SK-N-SH (cell line): ENCODE measurements at regions not wholly inside any gene's neighbourhood (a gene's known extent, or its start where the extent isn't known, plus 50 kb on each side); places are given as distances from the start of the nearest gene placed in this dataset.

Experiments
- CHD2 ChIP-seq: fragments of 150-350 bp; IDR thresholded peaks from 2 replicates; pipeline ENCODE4 v1.6.1; 2018; ENCODE audit warnings: low read length; ENCODE audit not compliant: partially characterized antibody
- EP300 ChIP-seq, 2 experiments: IDR thresholded peaks; 2 replicates each; pipeline versions ENCODE4 v1.4.0 to v1.6.1; 2012; ENCODE audit warnings: borderline replicate concordance in 1 of 2, low read depth in 1 of 2, low read length in 1 of 2
- EZH2phosphoT487 ChIP-seq: fragments of 200-600 bp; sonication (generic); IDR thresholded peaks from 2 replicates; pipeline ENCODE4 v1.6.1; 2017; ENCODE audit warnings: low read depth, mixed run types, mild to moderate bottlenecking, antibody characterized with exemption, moderate library complexity, borderline replicate concordance
- FOSL2 ChIP-seq: IDR thresholded peaks from 2 replicates; pipeline ENCODE4 v1.4.0; 2012; ENCODE audit warnings: low read depth, mild to moderate bottlenecking, moderate library complexity, borderline replicate concordance
- FOXM1 ChIP-seq: IDR thresholded peaks from 2 replicates; pipeline ENCODE4 v1.4.0; 2012; ENCODE audit warnings: low read depth, mild to moderate bottlenecking
- RAD21 ChIP-seq: IDR thresholded peaks from 2 replicates; pipeline ENCODE4 v1.6.1; 2012; ENCODE audit warnings: mild to moderate bottlenecking, low read length
- RFX5 ChIP-seq: IDR thresholded peaks from 2 replicates; pipeline ENCODE4 v1.6.1; 2012; ENCODE audit warnings: mild to moderate bottlenecking, improper control_type of control experiment, low read length
- TAF1 ChIP-seq: IDR thresholded peaks from 2 replicates; pipeline ENCODE4 v1.6.1; 2012; ENCODE audit warnings: low read depth, mild to moderate bottlenecking, low read length, moderate library complexity, borderline replicate concordance
- TF ChIP-seq, protein P1 (sequence below): fragments of 200-600 bp; sonication (generic); IDR thresholded peaks from 2 replicates; pipeline ENCODE4 v1.6.1; 2017; ENCODE audit warnings: antibody characterized with exemption, mild to moderate bottlenecking, moderate library complexity
- TF ChIP-seq, protein P2 (sequence below): fragments of 150-350 bp; IDR thresholded peaks from 2 replicates; pipeline ENCODE4 v1.6.1; 2017; ENCODE audit warnings: antibody characterized with exemption, low read length, low read depth, borderline replicate concordance
- TF ChIP-seq, protein P3 (sequence below): IDR thresholded peaks from 2 replicates; pipeline ENCODE4 v1.6.1; 2012; ENCODE audit warnings: mild to moderate bottlenecking, low read depth, low read length, moderate library complexity
- TF ChIP-seq, protein P4 (sequence below): IDR thresholded peaks from 2 replicates; pipeline ENCODE4; 2012

DNA sequence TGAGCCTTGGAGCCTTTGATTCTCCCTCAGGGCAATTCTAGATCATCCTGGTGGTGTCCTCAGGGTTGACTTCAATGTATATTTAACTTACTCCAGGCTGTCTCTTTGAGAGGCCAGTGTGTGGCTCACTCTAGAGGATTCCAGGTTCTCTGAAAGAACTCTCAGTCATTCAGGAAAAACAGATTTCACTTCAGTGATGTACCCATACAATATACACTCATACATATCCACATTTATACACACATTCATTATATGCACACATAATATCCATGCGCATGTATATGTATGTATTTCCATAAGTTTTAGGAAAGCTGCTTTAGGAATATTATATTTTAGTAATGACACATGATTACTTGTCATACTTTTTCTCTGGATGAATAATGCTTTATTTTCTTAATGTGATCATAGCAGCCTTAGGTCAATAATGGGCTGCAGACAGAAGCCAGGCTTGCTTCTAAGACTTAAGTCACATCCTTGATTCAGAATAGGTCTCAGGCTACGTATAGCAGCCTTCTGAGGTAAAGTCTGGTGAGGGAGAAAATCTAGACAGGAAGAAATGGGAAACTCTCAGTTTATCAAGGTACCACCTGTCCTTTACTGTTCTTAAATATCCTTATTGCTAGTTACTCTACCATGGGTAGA lies 397.0 kb downstream of the GPAT3 start:
- TF ChIP-seq, protein P1, sequence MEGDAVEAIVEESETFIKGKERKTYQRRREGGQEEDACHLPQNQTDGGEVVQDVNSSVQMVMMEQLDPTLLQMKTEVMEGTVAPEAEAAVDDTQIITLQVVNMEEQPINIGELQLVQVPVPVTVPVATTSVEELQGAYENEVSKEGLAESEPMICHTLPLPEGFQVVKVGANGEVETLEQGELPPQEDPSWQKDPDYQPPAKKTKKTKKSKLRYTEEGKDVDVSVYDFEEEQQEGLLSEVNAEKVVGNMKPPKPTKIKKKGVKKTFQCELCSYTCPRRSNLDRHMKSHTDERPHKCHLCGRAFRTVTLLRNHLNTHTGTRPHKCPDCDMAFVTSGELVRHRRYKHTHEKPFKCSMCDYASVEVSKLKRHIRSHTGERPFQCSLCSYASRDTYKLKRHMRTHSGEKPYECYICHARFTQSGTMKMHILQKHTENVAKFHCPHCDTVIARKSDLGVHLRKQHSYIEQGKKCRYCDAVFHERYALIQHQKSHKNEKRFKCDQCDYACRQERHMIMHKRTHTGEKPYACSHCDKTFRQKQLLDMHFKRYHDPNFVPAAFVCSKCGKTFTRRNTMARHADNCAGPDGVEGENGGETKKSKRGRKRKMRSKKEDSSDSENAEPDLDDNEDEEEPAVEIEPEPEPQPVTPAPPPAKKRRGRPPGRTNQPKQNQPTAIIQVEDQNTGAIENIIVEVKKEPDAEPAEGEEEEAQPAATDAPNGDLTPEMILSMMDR: no peak
- TF ChIP-seq, protein P2, sequence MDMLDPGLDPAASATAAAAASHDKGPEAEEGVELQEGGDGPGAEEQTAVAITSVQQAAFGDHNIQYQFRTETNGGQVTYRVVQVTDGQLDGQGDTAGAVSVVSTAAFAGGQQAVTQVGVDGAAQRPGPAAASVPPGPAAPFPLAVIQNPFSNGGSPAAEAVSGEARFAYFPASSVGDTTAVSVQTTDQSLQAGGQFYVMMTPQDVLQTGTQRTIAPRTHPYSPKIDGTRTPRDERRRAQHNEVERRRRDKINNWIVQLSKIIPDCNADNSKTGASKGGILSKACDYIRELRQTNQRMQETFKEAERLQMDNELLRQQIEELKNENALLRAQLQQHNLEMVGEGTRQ: no peak
- TF ChIP-seq CHD2 (no peak), FOXM1 (no peak), RFX5 (no peak), RAD21 (no peak), FOSL2 (no peak), EZH2phosphoT487 (no peak), TAF1 (no peak), EP300 (IDR thresholded peaks at IDR 0.05; ENCODE audit: borderline replicate concordance in 1 of 2, low read depth in 1 of 2, low read length in 1 of 2) (no peak)
- TF ChIP-seq, protein P3, sequence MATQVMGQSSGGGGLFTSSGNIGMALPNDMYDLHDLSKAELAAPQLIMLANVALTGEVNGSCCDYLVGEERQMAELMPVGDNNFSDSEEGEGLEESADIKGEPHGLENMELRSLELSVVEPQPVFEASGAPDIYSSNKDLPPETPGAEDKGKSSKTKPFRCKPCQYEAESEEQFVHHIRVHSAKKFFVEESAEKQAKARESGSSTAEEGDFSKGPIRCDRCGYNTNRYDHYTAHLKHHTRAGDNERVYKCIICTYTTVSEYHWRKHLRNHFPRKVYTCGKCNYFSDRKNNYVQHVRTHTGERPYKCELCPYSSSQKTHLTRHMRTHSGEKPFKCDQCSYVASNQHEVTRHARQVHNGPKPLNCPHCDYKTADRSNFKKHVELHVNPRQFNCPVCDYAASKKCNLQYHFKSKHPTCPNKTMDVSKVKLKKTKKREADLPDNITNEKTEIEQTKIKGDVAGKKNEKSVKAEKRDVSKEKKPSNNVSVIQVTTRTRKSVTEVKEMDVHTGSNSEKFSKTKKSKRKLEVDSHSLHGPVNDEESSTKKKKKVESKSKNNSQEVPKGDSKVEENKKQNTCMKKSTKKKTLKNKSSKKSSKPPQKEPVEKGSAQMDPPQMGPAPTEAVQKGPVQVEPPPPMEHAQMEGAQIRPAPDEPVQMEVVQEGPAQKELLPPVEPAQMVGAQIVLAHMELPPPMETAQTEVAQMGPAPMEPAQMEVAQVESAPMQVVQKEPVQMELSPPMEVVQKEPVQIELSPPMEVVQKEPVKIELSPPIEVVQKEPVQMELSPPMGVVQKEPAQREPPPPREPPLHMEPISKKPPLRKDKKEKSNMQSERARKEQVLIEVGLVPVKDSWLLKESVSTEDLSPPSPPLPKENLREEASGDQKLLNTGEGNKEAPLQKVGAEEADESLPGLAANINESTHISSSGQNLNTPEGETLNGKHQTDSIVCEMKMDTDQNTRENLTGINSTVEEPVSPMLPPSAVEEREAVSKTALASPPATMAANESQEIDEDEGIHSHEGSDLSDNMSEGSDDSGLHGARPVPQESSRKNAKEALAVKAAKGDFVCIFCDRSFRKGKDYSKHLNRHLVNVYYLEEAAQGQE: no peak
- TF ChIP-seq, protein P4, sequence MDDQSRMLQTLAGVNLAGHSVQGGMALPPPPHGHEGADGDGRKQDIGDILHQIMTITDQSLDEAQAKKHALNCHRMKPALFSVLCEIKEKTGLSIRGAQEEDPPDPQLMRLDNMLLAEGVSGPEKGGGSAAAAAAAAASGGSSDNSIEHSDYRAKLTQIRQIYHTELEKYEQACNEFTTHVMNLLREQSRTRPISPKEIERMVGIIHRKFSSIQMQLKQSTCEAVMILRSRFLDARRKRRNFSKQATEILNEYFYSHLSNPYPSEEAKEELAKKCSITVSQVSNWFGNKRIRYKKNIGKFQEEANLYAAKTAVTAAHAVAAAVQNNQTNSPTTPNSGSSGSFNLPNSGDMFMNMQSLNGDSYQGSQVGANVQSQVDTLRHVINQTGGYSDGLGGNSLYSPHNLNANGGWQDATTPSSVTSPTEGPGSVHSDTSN: no peak
